G401 (cell line): ENCODE measurements at regions not wholly inside any gene's neighbourhood (a gene's known extent, or its start where the extent isn't known, plus 50 kb on each side); places are given as distances from the start of the nearest gene placed in this dataset.

Experiments used
- DNase-seq: peaks from one replicate; pipeline ENCODE4 v3.0.0-alpha.2; 2015; ENCODE audit warnings: low spot score
- in situ Hi-C: cut with HindIII; loops from 2 replicates; pipeline ENCODE4 v1.10.0; 2016; ENCODE audit warnings: low sequenced_read_pairs, mixed read lengths

DNA sequence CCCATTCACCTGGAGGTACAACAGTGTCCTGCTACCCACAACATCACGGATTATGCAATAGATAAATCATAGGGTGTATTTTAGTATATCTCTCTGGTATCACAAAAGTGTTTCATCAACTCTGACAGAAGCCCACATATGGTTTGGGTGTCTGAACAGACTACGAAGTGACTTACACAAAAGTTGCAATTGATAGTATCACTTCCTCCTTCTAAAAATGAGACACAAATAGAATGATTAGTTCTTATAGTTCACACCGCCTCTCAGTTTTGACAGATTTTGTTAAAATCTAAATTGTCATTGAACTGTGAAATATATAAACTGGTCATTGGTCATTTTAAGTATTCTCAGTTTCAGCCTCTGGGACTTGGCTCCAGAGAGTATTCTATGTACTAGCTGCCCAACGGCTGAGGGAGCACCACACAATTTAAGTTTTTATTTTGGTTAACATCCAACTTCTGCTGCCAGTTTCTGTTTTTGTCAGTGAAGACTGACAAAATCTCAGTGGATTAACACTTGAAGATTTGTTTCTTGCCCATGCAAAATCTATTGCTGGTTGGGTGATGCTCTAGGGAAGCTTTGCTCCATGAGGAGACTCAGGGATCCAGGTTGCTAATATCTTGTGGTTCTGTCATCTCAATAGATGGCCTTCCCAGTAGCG, 113.8 kb upstream of the PUDP start:
- in situ Hi-C loops = no loop called here
- DNase-seq = no peak

DNA sequence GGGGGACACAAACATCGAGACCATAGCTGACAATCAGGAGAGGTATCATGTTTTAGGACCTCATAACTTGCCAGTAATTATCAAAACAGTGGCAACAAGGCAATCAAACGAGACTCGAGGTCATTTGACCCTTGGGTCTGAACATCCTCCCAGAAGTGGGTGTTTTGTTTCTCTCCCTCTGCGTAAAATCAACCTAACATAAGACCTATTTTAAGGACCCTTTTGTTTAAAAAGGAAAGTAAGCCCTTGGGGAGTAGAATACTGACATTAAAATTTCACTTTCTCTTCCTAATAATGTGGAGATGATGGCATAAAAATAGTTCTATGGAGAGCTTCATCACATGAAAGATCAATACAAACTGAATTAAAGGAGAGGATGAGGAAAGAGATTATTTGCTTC, 106.2 kb upstream of the PUDP start:
- DNase-seq = no peak
- in situ Hi-C loops = no loop called here

DNA sequence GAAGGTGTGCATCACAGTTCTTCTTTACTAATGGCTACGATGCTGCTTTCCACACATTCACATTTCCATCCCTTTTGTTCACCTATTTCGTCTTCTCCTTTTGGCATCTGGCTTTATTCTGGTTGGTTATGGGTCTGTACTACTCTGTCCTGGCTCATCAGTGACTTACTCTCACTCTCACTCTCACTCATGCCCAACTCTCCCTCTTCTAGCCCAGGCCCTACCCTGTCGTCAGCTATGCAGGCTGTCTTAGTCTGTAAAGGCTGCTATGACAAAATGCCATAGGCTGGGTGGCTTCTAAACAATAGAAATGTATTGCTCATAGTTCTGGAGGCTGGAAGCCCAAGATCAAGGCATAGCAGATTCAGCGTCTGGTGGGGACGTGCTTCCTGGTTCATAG, 105.6 kb upstream of the PUDP start:
- in situ Hi-C loops = no loop called here
- no peak for DNase-seq

DNA sequence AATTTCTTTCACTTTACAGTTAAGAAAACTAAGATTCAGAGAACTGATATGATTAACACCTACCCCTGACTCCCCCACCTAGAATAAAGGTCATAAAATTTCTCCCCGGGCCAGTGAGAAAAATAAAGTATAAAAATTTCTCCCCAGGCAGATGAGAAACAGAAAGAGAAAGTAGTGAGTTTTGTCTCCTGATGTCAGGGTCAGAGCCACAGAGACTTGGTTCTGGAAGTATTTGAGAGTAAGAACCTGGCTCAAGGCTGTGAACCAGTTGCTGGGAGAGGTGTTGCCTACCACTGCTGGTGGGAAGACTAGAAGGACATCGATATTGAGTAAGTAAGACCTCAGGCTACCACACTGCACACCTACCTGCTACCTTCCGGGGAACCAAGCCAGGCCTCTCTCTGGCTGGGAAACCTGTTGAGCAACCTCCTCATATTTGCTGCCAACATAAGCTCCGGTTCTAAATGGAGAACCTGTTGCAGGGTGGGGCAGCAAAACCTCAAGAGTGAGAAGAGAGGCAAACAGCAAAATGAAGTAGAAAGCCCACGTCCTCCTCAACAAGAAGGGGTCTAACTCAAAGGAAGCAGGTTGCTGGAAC, 104.2 kb upstream of the PUDP start:
- in situ Hi-C loops = no loop called here
- no peak for DNase-seq

DNA sequence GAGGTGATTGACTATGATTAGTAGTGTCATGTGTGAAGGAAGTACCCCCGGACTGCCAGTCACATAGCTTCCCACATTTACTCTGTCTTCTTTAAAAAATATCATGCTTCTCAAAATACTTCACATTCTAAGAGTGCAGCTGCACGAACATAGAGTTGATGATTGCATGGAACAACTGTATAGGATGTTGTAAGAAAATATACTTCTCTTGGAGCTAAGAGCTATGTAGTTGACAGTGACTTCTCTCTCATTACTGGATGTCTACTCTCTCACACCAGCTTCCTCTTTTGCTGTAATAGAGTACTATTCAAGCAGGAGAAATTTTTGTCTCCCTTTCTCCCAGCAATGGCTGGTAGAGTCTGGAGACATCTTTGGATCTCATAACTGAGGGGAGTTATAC, 99.4 kb upstream of the PUDP start:
- in situ Hi-C loops = no loop called here

DNA sequence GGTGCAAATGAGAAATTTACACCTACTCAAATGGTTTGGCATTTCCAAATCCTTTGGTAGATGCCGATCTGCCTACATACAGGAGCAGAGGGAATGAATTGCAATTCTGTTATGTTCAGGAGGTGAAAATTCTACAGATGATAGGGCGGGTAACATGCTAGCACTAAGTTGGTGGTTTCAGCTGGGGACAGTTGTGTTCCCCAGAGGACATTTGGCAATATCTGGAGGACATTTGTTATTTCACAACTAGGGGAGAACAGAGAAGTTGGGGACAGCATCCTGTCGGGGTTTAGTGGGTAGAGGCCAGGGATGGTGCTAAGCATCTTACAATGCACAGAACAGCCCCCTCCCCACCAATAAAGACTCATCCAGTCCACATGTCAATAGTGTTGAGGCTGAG, 96.5 kb upstream of the PUDP start:
- in situ Hi-C loops = no loop called here
- DNase-seq = no peak

More for the DNA sequence above, 99.4 kb upstream of the PUDP start:
- no peak for DNase-seq

DNA sequence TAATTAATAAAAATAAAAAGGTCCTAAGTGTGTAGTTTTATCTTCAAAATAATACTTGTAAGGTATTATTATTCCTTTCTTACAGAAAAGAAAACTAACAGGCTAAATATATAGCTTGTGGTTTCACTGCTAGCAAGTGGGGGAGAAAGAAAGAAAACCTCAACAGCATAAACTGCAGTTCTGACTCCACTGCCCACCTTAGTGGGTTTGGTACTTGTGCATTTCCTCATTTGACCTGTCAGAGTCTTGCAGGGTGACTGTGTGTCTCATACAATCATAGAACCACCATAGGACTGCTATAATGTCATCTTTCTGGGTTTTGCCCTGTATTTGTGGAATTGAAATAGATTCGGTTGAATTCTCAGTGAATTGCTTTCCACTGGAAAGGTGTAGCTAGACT, 94.7 kb upstream of the PUDP start:
- in situ Hi-C loops = no loop called here
- no peak for DNase-seq

DNA sequence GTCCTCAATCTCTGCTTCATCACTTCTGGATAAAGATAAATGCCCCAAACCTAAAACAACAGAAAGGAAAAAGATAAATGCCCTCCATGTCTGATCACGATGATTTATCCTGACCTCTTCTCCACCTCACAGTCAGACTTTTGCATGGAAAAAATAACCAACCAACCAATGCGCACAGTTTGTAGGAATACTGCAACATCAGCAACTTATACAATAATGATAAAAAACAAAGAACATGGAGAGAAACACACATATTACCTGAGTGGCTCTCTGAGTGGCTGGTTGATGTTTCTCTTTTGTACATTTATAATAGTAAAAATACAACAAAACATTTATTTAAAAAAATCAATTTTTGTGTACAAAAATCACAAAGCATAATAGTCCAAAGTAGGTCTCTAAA, 93.0 kb upstream of the PUDP start:
- in situ Hi-C loops = no loop called here

DNA sequence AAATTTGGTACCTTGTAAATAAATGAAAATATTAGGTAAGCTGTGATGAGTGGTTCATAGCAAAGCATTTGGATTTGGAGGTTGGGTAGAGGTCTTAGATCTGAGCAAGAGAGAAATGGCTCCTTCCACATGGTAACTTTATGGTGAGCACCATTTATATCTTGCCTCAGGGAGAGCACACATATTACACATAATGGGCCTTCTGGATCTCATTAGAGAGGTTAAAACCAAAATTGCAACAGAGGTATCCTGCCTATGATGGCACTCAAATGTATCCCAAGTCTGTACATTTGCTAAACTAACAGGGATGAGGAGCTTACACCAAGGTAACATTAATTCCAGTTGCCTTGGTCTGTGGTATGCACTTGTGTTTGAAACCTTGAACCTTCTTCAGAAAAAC, 87.1 kb upstream of the PUDP start:
- in situ Hi-C loops = no loop called here
- no peak for DNase-seq

More for the DNA sequence above, 93.0 kb upstream of the PUDP start:
- DNase-seq = no peak

DNA sequence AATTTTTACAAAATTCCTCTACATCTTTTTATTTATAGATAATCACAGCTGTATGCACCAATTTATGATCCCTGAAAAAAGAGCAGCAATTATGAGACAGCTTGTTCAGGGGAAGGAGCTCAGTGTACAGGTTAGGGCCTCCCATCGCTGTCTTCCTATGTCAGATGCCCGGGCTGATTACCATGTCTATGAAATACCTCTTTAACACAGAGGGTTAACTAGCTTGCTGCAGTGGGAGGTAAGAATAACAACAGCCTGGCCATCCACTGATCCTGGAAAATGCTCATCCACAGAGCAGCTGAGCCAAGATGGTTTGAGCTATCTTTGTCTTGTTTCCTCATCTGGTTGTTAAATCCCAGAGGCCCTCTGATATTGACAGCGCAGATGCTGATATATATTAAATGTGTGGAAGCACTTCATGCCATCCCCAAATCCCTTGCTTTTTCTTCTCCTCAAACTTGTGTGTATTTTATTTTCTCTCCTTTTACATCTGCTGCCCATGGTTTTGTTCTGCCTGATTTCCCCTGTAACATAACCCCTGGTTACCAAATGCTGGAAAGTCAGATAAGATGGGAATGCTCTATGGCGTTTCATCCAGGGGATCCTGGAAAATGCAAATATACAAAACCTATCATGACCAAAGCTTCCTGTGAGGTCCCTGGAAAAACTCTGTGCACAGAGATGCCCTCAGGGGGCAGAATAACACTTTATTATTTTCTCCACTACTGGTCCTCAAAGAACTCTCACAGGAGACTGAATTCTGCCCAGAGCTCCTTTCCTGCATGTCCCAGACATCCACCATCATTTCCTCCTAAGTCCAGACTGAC, 85.8 kb upstream of the PUDP start:
- in situ Hi-C loops = no loop called here
- DNase-seq = no peak

DNA sequence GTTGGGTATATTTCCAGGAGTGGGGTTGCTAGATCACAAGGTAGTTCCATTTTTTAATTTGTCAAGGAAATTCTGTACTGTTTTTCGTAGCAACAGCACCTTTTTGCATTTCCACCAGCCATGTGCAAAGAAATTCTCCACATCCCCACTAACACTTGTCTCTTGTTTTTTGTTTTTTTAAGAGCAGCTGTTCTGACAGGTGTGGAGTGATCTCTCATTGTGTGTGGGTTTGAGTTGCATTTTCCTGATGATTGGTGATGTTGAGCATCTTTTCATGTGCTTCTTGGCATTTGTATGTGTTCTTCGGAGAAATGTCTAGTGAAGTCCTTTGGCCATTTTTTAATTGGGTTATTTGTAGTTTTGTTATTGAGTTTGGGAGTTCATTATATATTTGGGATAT, 80.3 kb upstream of the PUDP start:
- no peak for DNase-seq
- in situ Hi-C loops = no loop called here

DNA sequence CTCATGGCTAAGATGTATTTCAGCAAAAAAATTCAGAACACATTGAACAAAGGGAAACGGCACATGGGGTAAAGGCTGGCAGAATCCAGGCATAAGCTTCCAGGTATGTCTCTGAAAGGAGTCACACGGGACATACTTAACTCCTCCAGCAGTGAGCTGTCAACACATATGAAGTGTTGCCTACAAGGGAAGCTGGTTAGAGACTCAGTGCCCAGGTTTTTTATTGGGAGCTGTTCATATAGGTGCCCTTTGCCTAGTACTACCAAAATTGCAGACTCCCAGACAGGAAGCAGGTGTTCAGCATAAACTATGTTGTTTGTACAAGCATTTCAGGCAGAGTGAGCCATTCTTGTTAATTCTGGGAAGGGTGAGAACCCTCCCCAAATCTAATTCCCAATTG, 77.4 kb upstream of the PUDP start:
- DNase-seq = no peak
- in situ Hi-C loops = no loop called here

DNA sequence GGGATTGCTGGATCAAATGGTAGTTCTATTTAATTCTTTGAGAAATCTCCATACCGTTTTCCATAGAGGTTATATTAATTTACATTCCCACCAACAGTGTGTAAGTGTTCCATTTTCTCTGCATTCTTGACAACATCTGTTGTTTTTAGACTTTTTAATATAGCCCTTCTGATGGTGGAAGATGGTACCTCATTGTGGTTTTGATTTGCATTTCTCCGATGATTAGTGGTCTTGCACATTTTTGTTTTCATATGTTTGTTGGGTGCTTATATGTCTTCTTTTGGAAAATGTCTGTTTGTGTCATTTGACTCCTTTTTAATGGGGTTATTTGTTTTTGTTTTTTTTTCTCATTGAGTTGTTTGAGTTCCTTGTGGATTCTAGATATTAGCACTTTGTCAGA, 75.3 kb upstream of the PUDP start:
- in situ Hi-C loops = no loop called here
- no peak for DNase-seq

DNA sequence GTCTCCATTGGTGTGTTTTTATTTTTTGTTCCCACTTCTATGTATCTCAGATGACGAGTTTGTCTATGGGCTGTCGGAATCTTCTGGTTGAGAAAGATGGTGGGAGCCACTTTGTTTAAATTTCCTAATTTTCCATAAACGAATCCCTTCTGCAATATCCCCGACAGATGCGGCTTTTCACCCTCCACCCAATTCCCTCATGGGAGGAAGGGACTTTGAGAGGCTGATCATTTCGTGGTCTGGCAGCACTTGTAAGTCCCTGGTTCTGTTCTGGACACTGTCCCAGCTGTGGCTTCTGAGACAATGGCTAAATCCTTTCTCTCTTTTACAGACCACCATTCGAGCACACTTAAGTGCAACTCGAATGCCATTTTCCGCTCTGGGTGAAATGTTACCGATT, 72.2 kb upstream of the PUDP start:
- no peak for DNase-seq
- in situ Hi-C loops = no loop called here

DNA sequence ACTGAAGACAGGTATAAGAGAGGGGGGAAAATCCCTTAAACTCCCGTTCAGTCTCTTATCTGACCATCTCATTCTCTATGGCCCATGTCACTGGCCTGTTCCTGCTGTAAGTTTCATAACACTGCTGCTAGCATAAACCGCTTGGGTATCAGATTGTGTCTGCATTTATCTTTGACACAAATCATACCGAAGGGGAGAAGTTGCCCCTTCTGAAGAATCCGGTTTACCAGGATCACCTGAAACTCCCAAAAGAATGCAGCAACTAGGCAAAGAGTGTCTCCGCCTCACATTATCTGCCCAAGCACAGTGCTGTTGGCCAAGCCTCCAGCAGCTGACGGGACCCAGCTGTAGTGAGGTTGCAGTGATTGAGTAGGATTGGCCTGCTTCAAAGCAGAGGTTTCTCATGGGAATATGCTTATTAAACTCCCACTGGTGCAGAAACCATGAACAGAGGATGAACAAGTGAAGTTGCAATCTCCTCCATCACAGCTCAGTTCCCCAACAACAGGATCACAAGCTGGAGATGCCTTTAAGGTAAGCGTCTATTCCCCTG, 71.3 kb upstream of the PUDP start:
- DNase-seq = no peak
- in situ Hi-C loops = no loop called here

DNA sequence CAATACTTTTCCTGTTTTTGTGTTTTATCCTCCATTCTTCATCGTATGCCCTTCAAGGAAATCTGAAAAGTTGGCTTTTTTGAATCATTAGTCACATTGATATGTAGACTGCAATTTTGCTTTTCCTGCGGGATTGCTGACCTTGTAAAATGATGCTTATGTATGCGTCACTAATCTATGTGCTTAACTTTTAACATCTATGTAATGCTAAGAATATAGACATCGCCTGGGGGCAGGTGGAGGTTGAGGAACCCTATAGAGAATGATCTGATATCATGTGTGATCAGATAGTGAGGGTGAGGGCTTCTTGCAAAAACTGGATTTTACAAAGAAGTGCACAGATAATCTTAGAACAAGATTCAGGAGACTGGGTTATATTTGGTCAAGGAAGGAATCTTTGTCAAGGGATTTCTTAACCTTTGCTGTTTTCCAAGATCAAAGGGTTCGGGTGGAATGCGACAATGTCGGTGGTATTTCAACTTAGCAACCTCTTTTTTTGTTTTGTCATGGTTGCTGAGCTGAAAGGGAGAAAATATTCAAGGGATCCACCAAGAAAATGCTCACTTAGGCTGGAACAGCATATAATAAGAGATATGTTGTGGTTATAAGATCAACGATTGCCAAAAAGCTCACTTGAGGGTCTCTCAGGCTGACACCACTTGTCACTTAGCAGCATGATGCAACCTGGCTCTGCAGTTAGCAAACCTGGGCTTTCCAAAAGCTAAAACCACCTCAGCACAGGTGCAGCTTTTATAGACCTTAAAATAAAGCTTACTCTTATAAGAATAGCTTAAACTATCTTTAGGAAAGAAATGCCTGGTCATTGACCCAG, 70.6 kb upstream of the PUDP start:
- no peak for DNase-seq
- in situ Hi-C loops = no loop called here

DNA sequence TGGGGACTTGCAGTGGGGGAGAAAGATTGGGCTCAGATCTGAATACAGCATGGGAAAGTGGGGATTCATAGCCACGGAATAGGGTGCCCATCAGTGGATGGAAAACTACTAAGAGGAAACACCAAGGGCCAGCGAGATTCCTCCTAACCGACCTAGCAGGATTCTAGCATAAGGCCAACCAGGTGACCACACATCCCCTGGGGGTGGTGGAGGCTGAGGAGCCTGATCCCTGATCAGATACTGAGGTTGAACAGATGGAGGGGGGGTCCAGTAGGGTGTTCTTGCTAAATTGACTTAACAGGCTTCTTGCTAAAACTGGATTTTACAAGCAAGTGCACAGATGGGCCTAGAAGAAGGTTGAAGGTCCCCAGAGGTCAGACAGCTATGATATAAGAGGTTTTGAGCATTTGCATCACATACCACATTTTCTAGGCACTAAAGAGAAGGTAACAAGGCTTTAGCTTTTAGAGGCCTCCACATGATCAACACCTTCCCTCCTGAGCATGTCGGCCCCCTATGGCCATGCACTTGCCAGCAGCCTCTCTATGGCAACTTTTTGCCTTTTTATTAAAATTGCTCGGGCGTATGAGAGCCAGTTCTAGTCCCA, 69.1 kb upstream of the PUDP start:
- no peak for DNase-seq
- in situ Hi-C loops = no loop called here

DNA sequence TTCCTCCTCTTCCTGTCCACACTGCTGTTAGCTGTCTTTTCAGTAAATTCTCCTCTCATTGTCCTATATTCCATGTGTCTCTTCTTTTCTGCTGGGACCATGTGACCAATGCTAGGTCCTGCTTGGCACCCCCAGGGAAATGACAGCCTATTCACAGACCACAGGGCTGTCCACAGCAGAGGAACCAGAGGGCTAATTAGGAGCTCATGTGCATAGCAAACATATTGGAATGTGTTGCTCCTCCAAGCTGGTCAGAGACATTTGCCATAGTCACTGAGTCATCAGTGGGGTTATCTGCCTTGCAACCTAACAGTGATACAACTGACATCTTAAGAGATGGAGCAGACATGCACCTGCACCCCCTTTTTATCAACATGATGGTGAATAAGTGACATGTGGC, 67.9 kb upstream of the PUDP start:
- no peak for DNase-seq
- in situ Hi-C loops = no loop called here

DNA sequence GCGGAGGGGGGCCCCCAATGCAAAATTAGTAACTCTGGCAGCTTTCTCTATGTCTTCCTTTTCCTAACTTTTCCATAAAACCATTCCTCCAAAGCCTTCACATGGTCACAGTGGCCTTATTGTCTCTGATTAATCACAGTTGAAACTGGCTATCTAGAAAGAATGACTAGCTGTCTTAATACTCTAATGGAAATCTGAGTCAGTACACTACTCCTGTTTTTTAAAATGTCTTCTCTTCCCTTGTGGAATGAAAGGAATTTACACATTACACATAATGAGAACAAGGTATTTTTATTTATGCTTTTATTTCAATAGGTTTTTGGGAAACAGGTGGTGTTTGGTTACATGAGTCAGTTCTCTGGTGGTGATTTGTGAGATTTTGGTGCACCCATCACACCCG, 66.3 kb upstream of the PUDP start:
- DNase-seq = no peak
- in situ Hi-C loops = no loop called here
